ENCODE measurements at regions not wholly inside any gene's neighbourhood (a gene's known extent, or its start where the extent isn't known, plus 50 kb on each side); places are given as distances from the start of the nearest gene placed in this dataset.
A peak's percentile ranks its signal among the peaks of the same experiment; 100 is the strongest.

- no CpG with 5 or more reads among the region's 11 CpGs for WGBS, 2 donors (ENCODE audit: extremely low coverage in 2 of 2, insufficient read length in 2 of 2, insufficient replicate concordance in 1 of 2)
Observed at GRCh38 chr6:26163427-26164119, 76.3 kb downstream of the HFE start.

DNA sequence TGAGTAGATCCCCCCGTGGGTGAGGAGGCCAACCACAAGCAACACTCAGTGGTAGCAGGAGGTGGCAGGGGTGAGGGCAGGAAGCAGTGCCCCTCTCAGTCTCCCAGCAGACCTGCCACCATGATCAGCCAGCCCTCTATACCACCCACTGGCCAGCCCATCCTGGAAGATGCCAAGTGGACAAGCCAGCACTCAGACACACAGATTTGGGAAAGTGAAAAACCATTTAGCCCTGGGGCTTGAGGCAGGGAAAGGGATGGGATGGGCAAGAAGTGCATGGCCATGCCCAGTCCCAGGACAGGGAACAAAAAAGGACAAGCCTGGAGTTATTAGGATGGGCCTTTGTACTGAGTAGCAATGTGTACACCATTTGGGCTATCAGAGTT is 76.9 kb downstream of the HFE start:
- Histone ChIP-seq H3K9ac (ENCODE audit: low read depth, low read length, poor library complexity) (no peak overlapping the region), H2BK5ac (ENCODE audit: low read length) (no peak overlapping the region), H4K8ac (ENCODE audit: low read depth, low read length) (no peak overlapping the region), H3K9me3 (replicated peaks in 1 of 2; ENCODE audit: control insufficient read depth in 2 of 2, insufficient read depth in 1 of 2, low read depth in 1 of 2, low read length in 2 of 2) (no peaks in the 10 kb centered on the region), H3K27me3 (ENCODE audit: control insufficient read depth in 3 of 3, insufficient read depth in 3 of 3, low read depth in 1 of 3, low read length in 3 of 3) (no peaks in the 10 kb centered on the region), H2BK120ac (ENCODE audit: low read depth, low read length) (no peak overlapping the region), H3K27ac (replicated peaks; ENCODE audit: low read length) (no peak overlapping the region), H3K14ac (ENCODE audit: low read length) (no peak overlapping the region), H3K79me1 (ENCODE audit: low read depth, low read length) (peaks cover 3% of the 10 kb centered on the region), H3K4me1 (ENCODE audit: control insufficient read depth in 2 of 2, insufficient read depth in 1 of 2, low read depth in 1 of 2, low read length in 2 of 2) (no peaks in the 10 kb centered on the region), H3K23ac (ENCODE audit: low read depth, low read length, poor library complexity) (no peak overlapping the region), H3K4ac (ENCODE audit: low read length) (no peak overlapping the region), H3K18ac (ENCODE audit: low read length) (no peak overlapping the region), H3K4me3 (ENCODE audit: low read length in 2 of 2) (no peak overlapping the region), H2BK12ac (ENCODE audit: low read length) (no peak overlapping the region), H3K4me2 (ENCODE audit: insufficient read depth, low read length, poor library complexity, severe bottlenecking) (no peak overlapping the region), H4K91ac (ENCODE audit: low read depth, low read length, poor library complexity) (no peak overlapping the region), H2AK5ac (ENCODE audit: low read depth, low read length) (no peak overlapping the region), H2AFZ (ENCODE audit: low read length) (no peak overlapping the region), H3K36me3 (replicated peaks in 1 of 2; ENCODE audit: control insufficient read depth in 2 of 2, insufficient read depth in 2 of 2, low read length in 2 of 2) (peaks cover 0 to 7% of the 10 kb centered on the region in 2 donors), H2BK15ac (ENCODE audit: low read length) (no peak overlapping the region)
- no CpG with 5 or more reads among the region's 1 CpG for WGBS, 2 donors (ENCODE audit: extremely low coverage in 2 of 2, insufficient read length in 2 of 2, insufficient replicate concordance in 1 of 2)
- DNase-seq (ENCODE audit: low spot score): no peak

More at GRCh38 chr6:26163427-26164119, 76.3 kb downstream of the HFE start:
- Histone ChIP-seq H4K91ac (ENCODE audit: low read depth, low read length, poor library complexity) (no peak overlapping the region), H3K4me3 (ENCODE audit: low read length in 2 of 2) (no peak overlapping the region), H3K4ac (ENCODE audit: low read length) (no peak overlapping the region), H2AFZ (ENCODE audit: low read length) (no peak overlapping the region), H3K27ac (replicated peaks; ENCODE audit: low read length) (no peak overlapping the region), H2BK12ac (ENCODE audit: low read length) (no peak overlapping the region), H3K9me3 (replicated peaks in 1 of 2; ENCODE audit: control insufficient read depth in 2 of 2, insufficient read depth in 1 of 2, low read depth in 1 of 2, low read length in 2 of 2) (no peaks in the 10 kb centered on the region), H2BK120ac (ENCODE audit: low read depth, low read length) (no peak overlapping the region), H3K14ac (ENCODE audit: low read length) (no peak overlapping the region), H3K36me3 (replicated peaks in 1 of 2; ENCODE audit: control insufficient read depth in 2 of 2, insufficient read depth in 2 of 2, low read length in 2 of 2) (peaks cover 0 to 7% of the 10 kb centered on the region in 2 donors), H3K9ac (ENCODE audit: low read depth, low read length, poor library complexity) (no peak overlapping the region), H2BK15ac (ENCODE audit: low read length) (no peak overlapping the region), H3K79me1 (ENCODE audit: low read depth, low read length) (peaks cover 3% of the 10 kb centered on the region), H3K4me2 (ENCODE audit: insufficient read depth, low read length, poor library complexity, severe bottlenecking) (no peak overlapping the region), H2BK5ac (ENCODE audit: low read length) (no peak overlapping the region), H2AK5ac (ENCODE audit: low read depth, low read length) (no peak overlapping the region), H4K8ac (ENCODE audit: low read depth, low read length) (no peak overlapping the region), H3K27me3 (ENCODE audit: control insufficient read depth in 3 of 3, insufficient read depth in 3 of 3, low read depth in 1 of 3, low read length in 3 of 3) (no peaks in the 10 kb centered on the region), H3K4me1 (ENCODE audit: control insufficient read depth in 2 of 2, insufficient read depth in 1 of 2, low read depth in 1 of 2, low read length in 2 of 2) (no peaks in the 10 kb centered on the region), H3K18ac (ENCODE audit: low read length) (no peak overlapping the region), H3K23ac (ENCODE audit: low read depth, low read length, poor library complexity) (no peak overlapping the region)
- DNase-seq (ENCODE audit: low spot score): no peak

GRCh38 chr6:26165261-26165790 is 78.1 kb downstream of the HFE start:
- WGBS, 2 donors (ENCODE audit: extremely low coverage in 2 of 2, insufficient read length in 2 of 2, insufficient replicate concordance in 1 of 2): no CpG with 5 or more reads among the region's 6 CpGs
- H2BK15ac ChIP-seq (ENCODE audit: low read length): no peak overlapping the region
- H3K27me3 ChIP-seq (ENCODE audit: control insufficient read depth in 3 of 3, insufficient read depth in 3 of 3, low read depth in 1 of 3, low read length in 3 of 3): no peaks in the 10 kb centered on the region
- H3K9me3 ChIP-seq (replicated peaks in 1 of 2; ENCODE audit: control insufficient read depth in 2 of 2, insufficient read depth in 1 of 2, low read depth in 1 of 2, low read length in 2 of 2): no peaks in the 10 kb centered on the region
- H3K14ac ChIP-seq (ENCODE audit: low read length): no peak overlapping the region
- no peak overlapping the region for H3K23ac ChIP-seq (ENCODE audit: low read depth, low read length, poor library complexity)
- no peak overlapping the region for H2AFZ ChIP-seq (ENCODE audit: low read length)
- H3K9ac ChIP-seq (ENCODE audit: low read depth, low read length, poor library complexity): no peak overlapping the region
- no peak overlapping the region for H2BK5ac ChIP-seq (ENCODE audit: low read length)
- H3K79me1 ChIP-seq (ENCODE audit: low read depth, low read length): peaks cover 3% of the 10 kb centered on the region
- no peak overlapping the region for H3K4me2 ChIP-seq (ENCODE audit: insufficient read depth, low read length, poor library complexity, severe bottlenecking)
- no peak overlapping the region for H2BK12ac ChIP-seq (ENCODE audit: low read length)
- H3K18ac ChIP-seq (ENCODE audit: low read length): no peak overlapping the region
- DNase-seq (ENCODE audit: low spot score): no peak
- peaks cover 0 to 7% of the 10 kb centered on the region in 2 donors for H3K36me3 ChIP-seq (replicated peaks in 1 of 2; ENCODE audit: control insufficient read depth in 2 of 2, insufficient read depth in 2 of 2, low read length in 2 of 2)
- peak overlapping the region in 1 of 2 donors; percentile 58 for H3K4me3 ChIP-seq (ENCODE audit: low read length in 2 of 2)
- H2BK120ac ChIP-seq (ENCODE audit: low read depth, low read length): no peak overlapping the region
- H4K91ac ChIP-seq (ENCODE audit: low read depth, low read length, poor library complexity): no peak overlapping the region
- H3K27ac ChIP-seq (replicated peaks; ENCODE audit: low read length): no peak overlapping the region
- H2AK5ac ChIP-seq (ENCODE audit: low read depth, low read length): no peak overlapping the region
- H3K4ac ChIP-seq (ENCODE audit: low read length): no peak overlapping the region
- no peak overlapping the region for H4K8ac ChIP-seq (ENCODE audit: low read depth, low read length)
- H3K4me1 ChIP-seq (ENCODE audit: control insufficient read depth in 2 of 2, insufficient read depth in 1 of 2, low read depth in 1 of 2, low read length in 2 of 2): no peaks in the 10 kb centered on the region

DNA sequence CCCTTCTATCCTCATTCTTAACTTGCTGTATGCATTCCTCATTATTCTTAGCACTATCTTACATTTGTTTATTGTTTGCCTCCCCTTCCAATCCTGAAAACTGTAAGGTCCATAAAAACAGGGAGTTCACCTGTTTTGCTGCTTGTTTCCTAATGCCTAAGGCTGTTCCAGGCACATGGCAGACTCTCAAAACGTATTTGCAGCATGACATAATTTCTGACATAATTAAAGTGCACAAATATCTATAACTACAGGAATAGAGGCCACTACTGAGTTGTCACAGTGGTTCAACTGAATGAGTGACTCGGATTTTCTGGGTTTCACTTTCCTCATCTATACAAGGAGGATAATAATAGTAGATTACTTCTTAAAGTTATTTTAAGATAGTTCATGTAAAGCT is 83.0 kb downstream of the HFE start:
- Histone ChIP-seq H3K4me2 (ENCODE audit: insufficient read depth, low read length, poor library complexity, severe bottlenecking) (no peak overlapping the region), H2AK5ac (ENCODE audit: low read depth, low read length) (no peak overlapping the region), H3K14ac (ENCODE audit: low read length) (no peak overlapping the region), H3K9ac (ENCODE audit: low read depth, low read length, poor library complexity) (no peak overlapping the region), H3K4ac (ENCODE audit: low read length) (no peak overlapping the region), H2BK120ac (ENCODE audit: low read depth, low read length) (no peak overlapping the region), H2AFZ (ENCODE audit: low read length) (no peak overlapping the region), H3K4me3 (ENCODE audit: low read length in 2 of 2) (no peak overlapping the region), H3K23ac (ENCODE audit: low read depth, low read length, poor library complexity) (no peak overlapping the region), H3K4me1 (ENCODE audit: control insufficient read depth in 2 of 2, insufficient read depth in 1 of 2, low read depth in 1 of 2, low read length in 2 of 2) (no peaks in the 10 kb centered on the region), H3K79me1 (ENCODE audit: low read depth, low read length) (peaks cover 3% of the 10 kb centered on the region), H3K9me3 (replicated peaks in 1 of 2; ENCODE audit: control insufficient read depth in 2 of 2, insufficient read depth in 1 of 2, low read depth in 1 of 2, low read length in 2 of 2) (no peaks in the 10 kb centered on the region), H4K91ac (ENCODE audit: low read depth, low read length, poor library complexity) (no peak overlapping the region), H2BK5ac (ENCODE audit: low read length) (no peak overlapping the region), H3K18ac (ENCODE audit: low read length) (no peak overlapping the region), H3K27ac (replicated peaks; ENCODE audit: low read length) (no peak overlapping the region), H3K36me3 (replicated peaks in 1 of 2; ENCODE audit: control insufficient read depth in 2 of 2, insufficient read depth in 2 of 2, low read length in 2 of 2) (no peaks in the 10 kb centered on the region), H2BK15ac (ENCODE audit: low read length) (no peak overlapping the region), H2BK12ac (ENCODE audit: low read length) (no peak overlapping the region), H3K27me3 (ENCODE audit: control insufficient read depth in 3 of 3, insufficient read depth in 3 of 3, low read depth in 1 of 3, low read length in 3 of 3) (no peaks in the 10 kb centered on the region), H4K8ac (ENCODE audit: low read depth, low read length) (no peak overlapping the region)
- no CpG with 5 or more reads among the region's 2 CpGs for WGBS, 2 donors (ENCODE audit: extremely low coverage in 2 of 2, insufficient read length in 2 of 2, insufficient replicate concordance in 1 of 2)
- no peak for DNase-seq (ENCODE audit: low spot score)
